ENCODE measurements at regions not wholly inside any gene's neighbourhood (a gene's known extent, or its start where the extent isn't known, plus 50 kb on each side); places are given as distances from the start of the nearest gene placed in this dataset.

- H3K9me3 ChIP-seq (ENCODE audit: control insufficient read depth in 4 of 4, insufficient read depth in 3 of 4, low read length in 3 of 4), result peaks cover 0 to 6% (median 0%) of the 10 kb centered on the region in 4 donors
- WGBS, 2 donors, result 22 to 46% methylated on average over 1 of the region's 1 CpG
- no peaks in the 10 kb centered on the region for H3K4me1 ChIP-seq (ENCODE audit: control insufficient read depth in 5 of 5, insufficient read depth in 5 of 5, low read length in 5 of 5)
- no peak for ATAC-seq (ENCODE audit: insufficient read depth, low FRiP score)
- no peaks in the 10 kb centered on the region for H3K36me3 ChIP-seq (ENCODE audit: control insufficient read depth in 4 of 4, insufficient read depth in 4 of 4, low read length in 4 of 4)
- H3K27ac ChIP-seq (ENCODE audit: low read depth in 1 of 2, low read length in 1 of 2), result no peak overlapping the region
- H3K27me3 ChIP-seq (ENCODE audit: control insufficient read depth in 3 of 3, insufficient read depth in 3 of 3, low read length in 2 of 3), result peaks cover 0 to 3% (median 2%) of the 10 kb centered on the region in 3 donors
- no peak for DNase-seq
- no peak for TF ChIP-seq CTCF (IDR thresholded peaks at IDR 0.05; ENCODE audit: control extremely low read depth, extremely low read depth)
- no peak overlapping the region for H3K9ac ChIP-seq (ENCODE audit: insufficient read depth in 1 of 2, low read length in 2 of 2)
- no peak overlapping the region for H3K4me3 ChIP-seq
Measured at GRCh38 chr1:37100310-37100709, 66.0 kb upstream of the GRIK3 start.

GRCh38 chr1:37102656-37103382 lies 68.5 kb upstream of the GRIK3 start:
- Histone ChIP-seq H3K9ac (ENCODE audit: insufficient read depth in 1 of 2, low read length in 2 of 2) (no peak overlapping the region), H3K9me3 (ENCODE audit: control insufficient read depth in 4 of 4, insufficient read depth in 3 of 4, low read length in 3 of 4) (peaks cover 0 to 5% (median 0%) of the 10 kb centered on the region in 4 donors), H3K27me3 (ENCODE audit: control insufficient read depth in 3 of 3, insufficient read depth in 3 of 3, low read length in 2 of 3) (peaks cover 0 to 3% (median 3%) of the 10 kb centered on the region in 3 donors), H3K36me3 (ENCODE audit: control insufficient read depth in 4 of 4, insufficient read depth in 4 of 4, low read length in 4 of 4) (no peaks in the 10 kb centered on the region), H3K4me3 (no peak overlapping the region), H3K27ac (ENCODE audit: low read depth in 1 of 2, low read length in 1 of 2) (no peak overlapping the region), H3K4me1 (ENCODE audit: control insufficient read depth in 5 of 5, insufficient read depth in 5 of 5, low read length in 5 of 5) (no peaks in the 10 kb centered on the region)
- WGBS, 2 donors, result 66 to 83% methylated on average over 2 of the region's 2 CpGs
- TF ChIP-seq CTCF (IDR thresholded peaks at IDR 0.05; ENCODE audit: control extremely low read depth, extremely low read depth), result no peak
- ATAC-seq (ENCODE audit: insufficient read depth, low FRiP score) (no peak), DNase-seq (no peak)

- Histone ChIP-seq H3K9me3 (ENCODE audit: control insufficient read depth in 4 of 4, insufficient read depth in 3 of 4, low read length in 3 of 4) (peaks cover 0 to 7% (median 0%) of the 10 kb centered on the region in 4 donors), H3K36me3 (ENCODE audit: control insufficient read depth in 4 of 4, insufficient read depth in 4 of 4, low read length in 4 of 4) (no peaks in the 10 kb centered on the region), H3K9ac (ENCODE audit: insufficient read depth in 1 of 2, low read length in 2 of 2) (no peak overlapping the region), H3K4me1 (ENCODE audit: control insufficient read depth in 5 of 5, insufficient read depth in 5 of 5, low read length in 5 of 5) (no peaks in the 10 kb centered on the region), H3K27ac (ENCODE audit: low read depth in 1 of 2, low read length in 1 of 2) (no peak overlapping the region), H3K27me3 (ENCODE audit: control insufficient read depth in 3 of 3, insufficient read depth in 3 of 3, low read length in 2 of 3) (peaks cover 0 to 5% (median 3%) of the 10 kb centered on the region in 3 donors), H3K4me3 (no peak overlapping the region)
- TF ChIP-seq CTCF (IDR thresholded peaks at IDR 0.05; ENCODE audit: control extremely low read depth, extremely low read depth), result no peak
- WGBS, 2 donors, result 51 to 72% methylated on average over 5 of the region's 5 CpGs
- ATAC-seq (ENCODE audit: insufficient read depth, low FRiP score), result no peak
- no peak for DNase-seq
Measured at GRCh38 chr1:37105911-37106310, 71.6 kb upstream of the GRIK3 start.

Measured in lung (tissue), 11 donors.